Mesendoderm (in vitro differentiated cells): ENCODE measurements at regions not wholly inside any gene's neighbourhood (a gene's known extent, or its start where the extent isn't known, plus 50 kb on each side); places are given as distances from the start of the nearest gene placed in this dataset.

Source experiments
- DNase-seq: peaks from one replicate; pipeline ENCODE4 v3.0.0; 2013
- H2AK5ac ChIP-seq: 2 replicates; pipeline ENCODE4 v1.6.1; 2013; ENCODE audit warnings: low read length, inconsistent platforms
- H2BK120ac ChIP-seq: 2 replicates; pipeline ENCODE4 v1.6.1; 2013; ENCODE audit warnings: low read depth, mild to moderate bottlenecking, low read length, moderate library complexity, mixed read lengths
- H2BK15ac ChIP-seq: replicated peaks from 2 replicates; pipeline ENCODE4 v1.6.1; 2013; ENCODE audit warnings: low read depth, mild to moderate bottlenecking, moderate library complexity
- H2BK5ac ChIP-seq: 2 replicates; pipeline ENCODE4 v1.6.1; 2013; ENCODE audit warnings: low read length, inconsistent platforms
- H3K18ac ChIP-seq: 2 replicates; pipeline ENCODE4 v1.6.1; 2013; ENCODE audit warnings: mild to moderate bottlenecking, low read length, mixed read lengths
- H3K23ac ChIP-seq: one replicate; pipeline ENCODE4 v1.6.1; 2013; ENCODE audit warnings: low read length
- H3K27ac ChIP-seq: 2 replicates; pipeline ENCODE4 v1.5.1; 2013; ENCODE audit warnings: low read depth, mild to moderate bottlenecking, inconsistent platforms, low read length, moderate library complexity
- H3K27me3 ChIP-seq: 2 replicates; pipeline ENCODE4 v1.6.1; 2013; ENCODE audit warnings: low read length, control low read depth, mild to moderate bottlenecking, inconsistent platforms; ENCODE audit not compliant: insufficient read depth, poor library complexity
- H3K36me3 ChIP-seq: 2 replicates; pipeline ENCODE4 v1.6.1; 2013; ENCODE audit warnings: low read length, inconsistent platforms; ENCODE audit not compliant: control insufficient read depth, insufficient read depth
- H3K4ac ChIP-seq: one replicate; pipeline ENCODE4 v1.6.1; 2013; ENCODE audit warnings: low read depth, mild to moderate bottlenecking, low read length, moderate library complexity
- H3K4me1 ChIP-seq: 2 replicates; pipeline ENCODE4 v1.6.1; 2013; ENCODE audit warnings: low read depth, low read length, inconsistent platforms; ENCODE audit not compliant: control insufficient read depth
- H3K4me2 ChIP-seq: 2 replicates; pipeline ENCODE4 v1.6.1; 2013; ENCODE audit warnings: low read length
- H3K4me3 ChIP-seq: 2 replicates; pipeline ENCODE4 v1.5.1; 2013; ENCODE audit warnings: mild to moderate bottlenecking, low read length
- H3K56ac ChIP-seq: one replicate; pipeline ENCODE4 v1.6.1; 2013; ENCODE audit warnings: low read length
- H3K79me1 ChIP-seq: 2 replicates; pipeline ENCODE4 v1.6.1; 2013; ENCODE audit warnings: low read length, inconsistent platforms
- H3K79me2 ChIP-seq: 2 replicates; pipeline ENCODE4 v1.6.1; 2013; ENCODE audit warnings: mild to moderate bottlenecking, low read length; ENCODE audit not compliant: control insufficient read depth, insufficient read depth
- H3K9ac ChIP-seq: 2 replicates; pipeline ENCODE4 v1.6.1; 2013; ENCODE audit warnings: low read length, inconsistent platforms
- H4K5ac ChIP-seq: one replicate; pipeline ENCODE4 v1.6.1; 2013; ENCODE audit warnings: low read length
- H4K8ac ChIP-seq: one replicate; pipeline ENCODE4 v1.6.1; 2013; ENCODE audit warnings: low read depth, mild to moderate bottlenecking, control low read depth, low read length, moderate library complexity
- WGBS: extraction: QIAGEN DNeasy Blood & Tissue Kit; methylation state at CpG from one replicate; pipeline ENCODE4 v1.1.7; 2013; ENCODE audit warnings: low lambda C conversion rate, missing lambda C conversion rate; ENCODE audit not compliant: insufficient coverage; ENCODE audit errors: extremely low coverage; 5-methylcytosine and 5-hydroxymethylcytosine counted together

DNA sequence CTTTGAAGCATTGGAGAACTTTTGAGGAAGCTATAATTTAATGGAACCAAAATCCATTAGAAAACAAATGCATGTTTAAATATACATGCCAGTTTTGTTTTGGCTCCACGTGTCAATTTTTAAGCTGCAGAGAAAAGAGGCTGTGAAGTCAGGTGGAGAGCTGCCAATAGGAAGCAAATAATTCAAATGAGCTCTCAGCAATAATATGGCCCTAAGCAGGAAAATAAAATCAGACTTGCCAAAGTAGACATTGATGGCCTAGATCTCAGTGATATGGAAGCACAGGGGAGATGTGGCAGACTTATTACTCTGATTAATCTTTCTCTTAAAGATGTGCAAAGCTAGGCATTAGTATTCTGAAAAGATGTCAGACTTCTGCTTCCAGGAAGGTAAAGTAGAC lies 769.8 kb upstream of the NDST4 start:
- H3K27me3 ChIP-seq, result no peaks in the 10 kb centered on the region
- H3K4ac ChIP-seq, result no peak overlapping the region
- H2BK5ac ChIP-seq, result no peak overlapping the region

DNA sequence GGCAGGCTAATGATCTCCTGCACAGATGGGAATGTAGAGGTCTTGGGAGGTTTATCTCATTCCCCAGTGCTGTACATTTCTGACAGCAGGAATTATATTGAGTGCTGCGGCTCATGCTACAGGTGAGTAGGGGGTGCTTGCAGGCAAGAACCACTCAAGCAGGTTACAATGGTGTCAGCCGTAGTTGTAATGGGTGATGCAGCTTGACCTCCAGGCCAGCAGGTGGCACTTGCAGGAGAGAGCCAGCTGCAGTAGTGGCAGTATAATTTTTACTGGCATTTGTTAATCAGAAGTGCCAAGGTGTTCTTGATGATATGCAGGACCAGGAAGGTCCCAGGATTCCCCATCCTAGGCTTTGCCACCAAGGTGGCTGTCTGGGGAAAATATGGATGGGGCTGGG lies 759.6 kb upstream of the NDST4 start:
- no peaks in the 10 kb centered on the region for H3K27me3 ChIP-seq
- no peak overlapping the region for H2BK120ac ChIP-seq
- H4K8ac ChIP-seq, result no peak overlapping the region
- no peak overlapping the region for H3K9ac ChIP-seq
- no peak overlapping the region for H3K23ac ChIP-seq
- no peak overlapping the region for H3K4me2 ChIP-seq
- no peak overlapping the region for H3K4ac ChIP-seq
- no peaks in the 10 kb centered on the region for H3K4me1 ChIP-seq
- H2BK15ac ChIP-seq, result no peak overlapping the region
- no CpG with 5 or more reads among the region's 2 CpGs for WGBS
- no peak overlapping the region for H2AK5ac ChIP-seq
- H3K79me2 ChIP-seq, result no peaks in the 10 kb centered on the region
- no peak overlapping the region for H4K5ac ChIP-seq
- no peak for DNase-seq
- no peaks in the 10 kb centered on the region for H3K79me1 ChIP-seq
- no peak overlapping the region for H3K4me3 ChIP-seq
- no peaks in the 10 kb centered on the region for H3K36me3 ChIP-seq
- no peak overlapping the region for H2BK5ac ChIP-seq
- H3K56ac ChIP-seq, result no peak overlapping the region
- no peak overlapping the region for H3K27ac ChIP-seq
- no peak overlapping the region for H3K18ac ChIP-seq

More for the DNA sequence above, 769.8 kb upstream of the NDST4 start:
- Histone ChIP-seq H3K79me1 (no peaks in the 10 kb centered on the region), H4K5ac (no peak overlapping the region), H3K4me1 (no peaks in the 10 kb centered on the region), H2BK120ac (no peak overlapping the region), H3K79me2 (no peaks in the 10 kb centered on the region), H3K27ac (no peak overlapping the region), H3K4me3 (no peak overlapping the region), H3K36me3 (no peaks in the 10 kb centered on the region), H3K18ac (no peak overlapping the region), H2AK5ac (no peak overlapping the region), H4K8ac (peak overlapping the region; percentile 56), H3K23ac (no peak overlapping the region), H3K4me2 (no peak overlapping the region), H2BK15ac (no peak overlapping the region), H3K9ac (no peak overlapping the region), H3K56ac (no peak overlapping the region)
- WGBS, result no CpG with 5 or more reads among the region's 1 CpG
- no peak for DNase-seq

DNA sequence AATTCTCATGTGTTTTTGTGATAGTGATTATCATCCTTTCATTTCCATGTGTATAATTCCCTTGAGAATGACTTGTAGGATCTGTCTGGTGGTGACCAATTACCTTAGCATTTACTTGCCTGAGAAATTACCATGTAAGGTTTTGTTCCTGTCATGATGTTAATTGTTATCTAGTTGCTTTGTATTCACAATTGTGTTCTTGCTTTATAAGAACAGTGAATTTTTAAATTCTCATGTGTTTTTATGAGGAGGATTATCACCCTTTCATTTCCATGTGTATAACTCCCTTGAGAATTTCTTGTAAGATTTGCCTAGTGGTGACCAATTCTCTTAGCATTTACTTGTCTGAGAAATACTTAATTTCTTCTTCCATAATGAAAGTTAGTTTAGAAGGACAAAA lies 758.2 kb upstream of the NDST4 start:
- no peak overlapping the region for H3K4me2 ChIP-seq
- no peak overlapping the region for H3K4ac ChIP-seq
- no peak overlapping the region for H2AK5ac ChIP-seq
- no peak overlapping the region for H4K8ac ChIP-seq
- no peaks in the 10 kb centered on the region for H3K79me2 ChIP-seq
- no peak overlapping the region for H3K4me3 ChIP-seq
- no peak overlapping the region for H3K9ac ChIP-seq
- H3K79me1 ChIP-seq, result no peaks in the 10 kb centered on the region
- H3K36me3 ChIP-seq, result no peaks in the 10 kb centered on the region
- H2BK120ac ChIP-seq, result no peak overlapping the region
- no peak overlapping the region for H3K56ac ChIP-seq
- no peak overlapping the region for H2BK5ac ChIP-seq
- no peak overlapping the region for H3K23ac ChIP-seq
- no peaks in the 10 kb centered on the region for H3K27me3 ChIP-seq
- no peak overlapping the region for H3K18ac ChIP-seq
- H4K5ac ChIP-seq, result no peak overlapping the region
- H2BK15ac ChIP-seq, result no peak overlapping the region
- no peaks in the 10 kb centered on the region for H3K4me1 ChIP-seq
- no peak overlapping the region for H3K27ac ChIP-seq
- no peak for DNase-seq

DNA sequence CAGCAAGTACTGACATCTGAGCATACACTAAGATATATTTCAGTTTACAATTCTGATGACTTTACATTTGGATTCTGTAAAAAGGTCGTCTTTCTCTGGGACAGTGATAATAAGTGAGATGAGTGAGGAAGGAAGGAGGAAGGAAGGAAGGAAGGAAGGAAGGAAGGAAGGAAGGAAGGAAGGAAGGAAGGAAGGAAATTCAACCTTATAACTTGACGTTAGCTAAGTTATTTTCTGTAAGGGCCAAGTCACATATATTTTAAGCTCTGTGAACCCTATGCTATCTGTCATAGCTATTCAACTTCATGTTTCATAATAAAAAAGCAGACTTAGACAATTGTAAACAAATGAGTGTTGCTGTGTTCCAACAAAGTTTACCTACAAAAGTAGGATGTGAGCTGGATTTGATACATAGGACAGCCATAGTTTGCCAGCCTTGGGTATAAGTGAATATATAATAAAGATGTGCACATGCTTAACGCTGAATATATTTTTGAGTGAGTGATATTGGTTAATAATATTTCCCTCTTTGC lies 753.0 kb upstream of the NDST4 start:
- WGBS, result no CpG with 5 or more reads among the region's 3 CpGs

DNA sequence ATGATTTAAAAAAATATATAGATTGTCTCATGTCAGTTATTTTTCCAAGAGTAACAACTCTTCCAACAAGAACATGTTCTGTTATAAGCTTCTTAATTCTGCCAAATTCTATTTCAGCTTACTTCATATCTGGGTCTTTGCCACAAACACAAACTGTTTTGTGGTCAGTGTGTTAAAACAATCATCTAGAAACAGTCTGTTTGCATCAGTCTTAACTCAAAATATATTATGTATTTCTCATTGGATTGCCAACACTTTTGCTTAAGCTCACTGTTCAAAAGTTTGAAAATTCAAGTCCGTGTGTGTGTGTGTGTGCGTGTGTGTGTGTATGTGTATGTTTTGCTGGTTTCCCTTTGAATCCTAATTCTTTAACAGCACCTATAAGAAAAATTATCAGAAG lies 752.3 kb upstream of the NDST4 start:
- no CpG with 5 or more reads among the region's 2 CpGs for WGBS
- Histone ChIP-seq H2AK5ac (no peak overlapping the region), H3K4me1 (no peaks in the 10 kb centered on the region)

More for the DNA sequence above, 753.0 kb upstream of the NDST4 start:
- no peak overlapping the region for H4K8ac ChIP-seq
- H3K9ac ChIP-seq, result no peak overlapping the region
- H3K27me3 ChIP-seq, result no peaks in the 10 kb centered on the region
- H3K36me3 ChIP-seq, result no peaks in the 10 kb centered on the region
- H3K23ac ChIP-seq, result no peak overlapping the region
- no peak overlapping the region for H3K4ac ChIP-seq
- no peaks in the 10 kb centered on the region for H3K79me1 ChIP-seq
- H3K4me1 ChIP-seq, result no peaks in the 10 kb centered on the region
- no peak overlapping the region for H3K27ac ChIP-seq
- no peaks in the 10 kb centered on the region for H3K79me2 ChIP-seq
- H2BK5ac ChIP-seq, result no peak overlapping the region
- H3K4me2 ChIP-seq, result no peak overlapping the region
- H2BK120ac ChIP-seq, result no peak overlapping the region
- no peak overlapping the region for H2AK5ac ChIP-seq
- H3K56ac ChIP-seq, result no peak overlapping the region
- H2BK15ac ChIP-seq, result no peak overlapping the region
- H3K4me3 ChIP-seq, result no peak overlapping the region
- DNase-seq, result no peak
- H4K5ac ChIP-seq, result no peak overlapping the region
- no peak overlapping the region for H3K18ac ChIP-seq

DNA sequence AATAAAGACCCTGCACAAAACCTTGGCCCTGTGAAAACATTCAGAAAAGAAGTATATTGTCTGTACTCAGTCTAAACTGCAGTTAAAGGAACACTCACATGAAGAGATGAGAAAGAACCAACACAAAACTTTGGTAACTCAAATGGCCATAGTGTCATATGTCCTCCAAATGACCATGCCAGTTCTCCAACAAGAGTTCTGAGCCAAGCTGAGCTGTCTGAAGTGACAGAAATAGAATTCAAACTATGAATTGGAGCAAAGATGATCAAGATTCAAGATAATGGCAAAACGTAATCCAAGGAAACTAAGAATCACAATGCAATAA lies 739.3 kb upstream of the NDST4 start:
- no CpG with 5 or more reads among the region's 1 CpG for WGBS

More for the DNA sequence above, 752.3 kb upstream of the NDST4 start:
- no peaks in the 10 kb centered on the region for H3K27me3 ChIP-seq
- no peak overlapping the region for H4K5ac ChIP-seq
- no peak overlapping the region for H2BK15ac ChIP-seq
- no peak overlapping the region for H2BK120ac ChIP-seq
- H3K56ac ChIP-seq, result no peak overlapping the region
- no peaks in the 10 kb centered on the region for H3K79me1 ChIP-seq
- no peak overlapping the region for H3K27ac ChIP-seq
- H3K79me2 ChIP-seq, result no peaks in the 10 kb centered on the region
- H3K36me3 ChIP-seq, result no peaks in the 10 kb centered on the region
- no peak overlapping the region for H3K18ac ChIP-seq
- H3K9ac ChIP-seq, result no peak overlapping the region
- H3K4ac ChIP-seq, result no peak overlapping the region
- H2BK5ac ChIP-seq, result no peak overlapping the region
- no peak overlapping the region for H3K4me3 ChIP-seq
- no peak for DNase-seq
- H4K8ac ChIP-seq, result no peak overlapping the region
- H3K4me2 ChIP-seq, result no peak overlapping the region
- no peak overlapping the region for H3K23ac ChIP-seq

More for the DNA sequence above, 739.3 kb upstream of the NDST4 start:
- H2BK5ac ChIP-seq, result no peak overlapping the region
- H3K79me2 ChIP-seq, result no peaks in the 10 kb centered on the region
- H2BK120ac ChIP-seq, result no peak overlapping the region
- no peak overlapping the region for H3K4ac ChIP-seq
- H3K4me3 ChIP-seq, result no peak overlapping the region
- no peak overlapping the region for H3K56ac ChIP-seq
- no peak overlapping the region for H3K23ac ChIP-seq
- no peak overlapping the region for H3K18ac ChIP-seq
- no peaks in the 10 kb centered on the region for H3K79me1 ChIP-seq
- no peak overlapping the region for H3K27ac ChIP-seq
- no peak overlapping the region for H2AK5ac ChIP-seq
- H3K27me3 ChIP-seq, result no peaks in the 10 kb centered on the region
- H3K4me2 ChIP-seq, result no peak overlapping the region
- H3K36me3 ChIP-seq, result no peaks in the 10 kb centered on the region
- DNase-seq, result peak; percentile 2
- peak overlapping the region; percentile 92 for H2BK15ac ChIP-seq
- no peak overlapping the region for H4K8ac ChIP-seq
- no peak overlapping the region for H4K5ac ChIP-seq
- no peak overlapping the region for H3K9ac ChIP-seq
- no peaks in the 10 kb centered on the region for H3K4me1 ChIP-seq
